Adrenal gland (tissue), 5 donors: ENCODE measurements at regions not wholly inside any gene's neighbourhood (a gene's known extent, or its start where the extent isn't known, plus 50 kb on each side); places are given as distances from the start of the nearest gene placed in this dataset.
"Not testable (repeated sequence)": the region's sequence is repeated elsewhere in the genome, so short reads cannot be mapped to it uniquely, and the experiment has no call there.

Experiments
- POLR2A ChIP-seq, 2 donors: fragments of 450-650 bp; IDR thresholded peaks; one replicate each; pipeline ENCODE4 v1.6.1; 2017; ENCODE audit warnings: antibody characterized with exemption in 2 of 2, mild to moderate bottlenecking in 2 of 2, moderate library complexity in 1 of 2
- TF ChIP-seq, protein P1 (sequence below), 6 experiments: fragments of 450-650 bp in 4 of 6; fragments of 200-600 bp in 2 of 6; sonication (generic) in 1 of 6; IDR thresholded peaks; 1 replicate in 5 of 6; 2 replicates in 1 of 6; pipeline versions ENCODE4 v1.5.1 to v1.8.0; 2016 to 2021; ENCODE audit warnings: antibody characterized with exemption in 6 of 6, mild to moderate bottlenecking in 2 of 6, moderate library complexity in 1 of 6
- donor health status: DM: no; HTN: no; CAD: no.

DNA sequence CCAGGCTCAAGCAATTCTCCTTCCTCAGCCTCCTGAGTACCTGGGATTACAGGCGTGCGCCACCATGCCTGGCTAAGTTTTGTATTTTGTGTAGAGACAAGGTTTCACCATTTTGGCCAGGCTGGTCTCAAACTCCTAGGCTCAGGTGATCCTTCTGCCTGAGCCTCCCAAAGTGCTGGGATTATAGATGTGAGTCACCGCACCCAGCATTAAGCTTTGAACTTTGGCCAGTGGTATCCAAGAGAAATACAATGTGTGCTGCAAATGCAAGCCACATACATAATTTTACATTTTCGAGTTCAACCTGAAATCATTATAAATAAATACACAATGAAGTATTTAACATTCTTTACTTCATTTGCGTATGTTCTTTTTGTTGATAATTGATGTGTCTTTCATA, 82.9 kb upstream of the VKORC1L1 start:
- TF ChIP-seq, protein P1, sequence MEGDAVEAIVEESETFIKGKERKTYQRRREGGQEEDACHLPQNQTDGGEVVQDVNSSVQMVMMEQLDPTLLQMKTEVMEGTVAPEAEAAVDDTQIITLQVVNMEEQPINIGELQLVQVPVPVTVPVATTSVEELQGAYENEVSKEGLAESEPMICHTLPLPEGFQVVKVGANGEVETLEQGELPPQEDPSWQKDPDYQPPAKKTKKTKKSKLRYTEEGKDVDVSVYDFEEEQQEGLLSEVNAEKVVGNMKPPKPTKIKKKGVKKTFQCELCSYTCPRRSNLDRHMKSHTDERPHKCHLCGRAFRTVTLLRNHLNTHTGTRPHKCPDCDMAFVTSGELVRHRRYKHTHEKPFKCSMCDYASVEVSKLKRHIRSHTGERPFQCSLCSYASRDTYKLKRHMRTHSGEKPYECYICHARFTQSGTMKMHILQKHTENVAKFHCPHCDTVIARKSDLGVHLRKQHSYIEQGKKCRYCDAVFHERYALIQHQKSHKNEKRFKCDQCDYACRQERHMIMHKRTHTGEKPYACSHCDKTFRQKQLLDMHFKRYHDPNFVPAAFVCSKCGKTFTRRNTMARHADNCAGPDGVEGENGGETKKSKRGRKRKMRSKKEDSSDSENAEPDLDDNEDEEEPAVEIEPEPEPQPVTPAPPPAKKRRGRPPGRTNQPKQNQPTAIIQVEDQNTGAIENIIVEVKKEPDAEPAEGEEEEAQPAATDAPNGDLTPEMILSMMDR (IDR thresholded peaks at IDR 0.05) = not testable (repeated sequence)
- not testable (repeated sequence) for TF ChIP-seq POLR2A (IDR thresholded peaks at IDR 0.05)
